Neural cell (in vitro differentiated cells): ENCODE measurements at regions not wholly inside any gene's neighbourhood (a gene's known extent, or its start where the extent isn't known, plus 50 kb on each side); places are given as distances from the start of the nearest gene placed in this dataset.

Source experiments
- H2AFZ ChIP-seq: fragments of 200-600, 300-800 bp; sonication (generic), shearing (Covaris generic); 2 replicates; pipeline ENCODE4 v1.6.0; 2014; ENCODE audit warnings: low read depth, mild to moderate bottlenecking, antibody characterized with exemption, low read length, moderate library complexity
- H3F3A ChIP-seq: fragments of 200-600 bp; shearing (Covaris generic); 2 replicates; pipeline ENCODE4 v1.6.1; 2016; ENCODE audit warnings: mild to moderate bottlenecking, moderate library complexity, mixed read lengths, antibody characterized with exemption, low read length; ENCODE audit not compliant: insufficient read depth, poor library complexity, severe bottlenecking
- H3K27ac ChIP-seq: fragments of 200-600, 300-800 bp; sonication (generic), shearing (Covaris generic); 2 replicates; pipeline ENCODE4 v1.5.1; 2014; ENCODE audit warnings: mild to moderate bottlenecking, low read length, moderate library complexity
- H3K27me3 ChIP-seq: fragments of 300-800, 200-600 bp; sonication (generic), shearing (Covaris generic); 2 replicates; pipeline ENCODE4 v1.6.0; 2014; ENCODE audit warnings: mild to moderate bottlenecking, low read depth, low read length, moderate library complexity; ENCODE audit not compliant: insufficient read depth
- H3K36me3 ChIP-seq: fragments of 300-800, 200-600 bp; sonication (generic), shearing (Covaris generic); 2 replicates; pipeline ENCODE4 v1.5.1; 2014; ENCODE audit warnings: mild to moderate bottlenecking, antibody characterized with exemption, low read length, moderate library complexity; ENCODE audit not compliant: insufficient read depth
- H3K4me2 ChIP-seq: fragments of 300-800, 200-600 bp; sonication (generic), shearing (Covaris generic); 2 replicates; pipeline ENCODE4 v1.6.0; 2014; ENCODE audit warnings: mild to moderate bottlenecking, low read length
- H3K4me3 ChIP-seq: fragments of 300-800, 200-600 bp; sonication (generic), shearing (Covaris generic); 2 replicates; pipeline ENCODE4 v1.5.1; 2014; ENCODE audit warnings: mild to moderate bottlenecking, low read length, moderate library complexity
- H3K79me2 ChIP-seq: fragments of 200-600 bp; shearing (Covaris generic); replicated peaks from 2 replicates; pipeline ENCODE4 v1.6.0; 2014; ENCODE audit warnings: mild to moderate bottlenecking, low read length, moderate library complexity; ENCODE audit not compliant: insufficient read depth
- H3K9ac ChIP-seq: fragments of 300-800, 200-600 bp; sonication (generic), shearing (Covaris generic); 2 replicates; pipeline ENCODE4 v1.6.1; 2016; ENCODE audit warnings: mild to moderate bottlenecking, low read length, mixed read lengths
- H3K9me2 ChIP-seq: fragments of 200-600 bp; shearing (Covaris generic); 2 replicates; pipeline ENCODE4 v1.6.1; 2016; ENCODE audit warnings: mild to moderate bottlenecking, low read length, mixed read lengths; ENCODE audit not compliant: insufficient read depth
- H3K9me3 ChIP-seq: fragments of 200-600, 300-800 bp; sonication (generic), shearing (Covaris generic); 2 replicates; pipeline ENCODE4 v1.6.1; 2016; ENCODE audit warnings: mild to moderate bottlenecking, mixed run types, low read length, moderate library complexity, mixed read lengths
- H4K20me1 ChIP-seq: fragments of 200-600 bp; shearing (Covaris generic); 2 replicates; pipeline ENCODE4 v1.6.1; 2016; ENCODE audit warnings: mild to moderate bottlenecking, mixed run types; ENCODE audit not compliant: insufficient read depth
- EP300 ChIP-seq: fragments of 450-650 bp; conservative IDR thresholded peaks from 2 replicates; pipeline ENCODE4 v1.6.1; 2014; ENCODE audit warnings: antibody characterized with exemption, mild to moderate bottlenecking, moderate library complexity; ENCODE audit not compliant: poor library complexity, severe bottlenecking
- EZH2 ChIP-seq: fragments of 200-600, 300-800 bp; shearing (Covaris generic), sonication (generic); IDR thresholded peaks from 2 replicates; pipeline ENCODE4 v1.6.1; 2014; ENCODE audit warnings: antibody characterized with exemption, low read length, borderline replicate concordance, mild to moderate bottlenecking; ENCODE audit not compliant: insufficient read depth, poor library complexity, severe bottlenecking
- MXI1 ChIP-seq: fragments of 450-650 bp; conservative IDR thresholded peaks from 2 replicates; pipeline ENCODE4 v1.6.1; 2014; ENCODE audit warnings: antibody characterized with exemption, mild to moderate bottlenecking; ENCODE audit not compliant: poor library complexity, severe bottlenecking
- POLR2AphosphoS5 ChIP-seq: IDR thresholded peaks from 2 replicates; pipeline ENCODE4 v1.6.1; 2012
- RAD21 ChIP-seq: fragments of 450-650 bp; conservative IDR thresholded peaks from 2 replicates; pipeline ENCODE4 v1.6.1; 2014; ENCODE audit warnings: antibody characterized with exemption, mild to moderate bottlenecking, moderate library complexity
- SMC3 ChIP-seq: fragments of 450-650 bp; conservative IDR thresholded peaks from 2 replicates; pipeline ENCODE4 v1.6.1; 2014; ENCODE audit warnings: antibody characterized with exemption, mild to moderate bottlenecking, moderate library complexity; ENCODE audit not compliant: poor library complexity
- TAF1 ChIP-seq: IDR thresholded peaks from 2 replicates; pipeline ENCODE4 v1.6.1; 2012; ENCODE audit warnings: low read depth
- TF ChIP-seq, protein P1 (sequence below): IDR thresholded peaks from 2 replicates; pipeline ENCODE4 v1.6.1; 2012; ENCODE audit warnings: borderline replicate concordance
- TF ChIP-seq, protein P2 (sequence below): fragments of 450-650 bp; IDR thresholded peaks from 2 replicates; pipeline ENCODE4 v1.5.1; 2014; ENCODE audit warnings: antibody characterized with exemption, mild to moderate bottlenecking, moderate library complexity; ENCODE audit not compliant: poor library complexity, severe bottlenecking

DNA sequence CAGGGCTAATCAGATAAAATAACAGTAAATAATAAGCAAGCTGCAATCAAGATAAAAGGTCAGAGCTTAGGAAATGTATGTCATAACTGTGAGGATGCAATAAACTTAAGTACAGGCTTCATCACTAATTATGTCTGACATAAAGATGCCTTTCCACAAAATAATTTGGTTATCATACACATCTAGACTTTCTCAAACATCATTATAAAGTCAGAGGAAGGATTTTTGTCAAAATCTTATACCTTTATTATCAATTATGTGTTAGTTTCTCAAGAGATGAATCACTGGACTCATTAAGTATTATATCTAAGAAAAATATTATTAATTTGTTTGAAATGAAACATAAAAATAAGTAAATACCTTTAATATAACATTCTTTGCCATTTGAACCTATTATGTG lies 695.4 kb upstream of the INTU start:
- no peaks in the 10 kb centered on the region for H3K9me2 ChIP-seq
- no peaks in the 10 kb centered on the region for H3K9me3 ChIP-seq
- no peak overlapping the region for H3K9ac ChIP-seq
- H3K4me3 ChIP-seq: no peak overlapping the region
- no peaks in the 10 kb centered on the region for H3F3A ChIP-seq
- no peak overlapping the region for H2AFZ ChIP-seq
- H3K79me2 ChIP-seq: no peaks in the 10 kb centered on the region
- no peak overlapping the region for H3K4me2 ChIP-seq
- no peaks in the 10 kb centered on the region for H4K20me1 ChIP-seq
- H3K27me3 ChIP-seq: no peaks in the 10 kb centered on the region
- no peaks in the 10 kb centered on the region for H3K36me3 ChIP-seq
- H3K27ac ChIP-seq: no peak overlapping the region
- TF ChIP-seq, protein P1, sequence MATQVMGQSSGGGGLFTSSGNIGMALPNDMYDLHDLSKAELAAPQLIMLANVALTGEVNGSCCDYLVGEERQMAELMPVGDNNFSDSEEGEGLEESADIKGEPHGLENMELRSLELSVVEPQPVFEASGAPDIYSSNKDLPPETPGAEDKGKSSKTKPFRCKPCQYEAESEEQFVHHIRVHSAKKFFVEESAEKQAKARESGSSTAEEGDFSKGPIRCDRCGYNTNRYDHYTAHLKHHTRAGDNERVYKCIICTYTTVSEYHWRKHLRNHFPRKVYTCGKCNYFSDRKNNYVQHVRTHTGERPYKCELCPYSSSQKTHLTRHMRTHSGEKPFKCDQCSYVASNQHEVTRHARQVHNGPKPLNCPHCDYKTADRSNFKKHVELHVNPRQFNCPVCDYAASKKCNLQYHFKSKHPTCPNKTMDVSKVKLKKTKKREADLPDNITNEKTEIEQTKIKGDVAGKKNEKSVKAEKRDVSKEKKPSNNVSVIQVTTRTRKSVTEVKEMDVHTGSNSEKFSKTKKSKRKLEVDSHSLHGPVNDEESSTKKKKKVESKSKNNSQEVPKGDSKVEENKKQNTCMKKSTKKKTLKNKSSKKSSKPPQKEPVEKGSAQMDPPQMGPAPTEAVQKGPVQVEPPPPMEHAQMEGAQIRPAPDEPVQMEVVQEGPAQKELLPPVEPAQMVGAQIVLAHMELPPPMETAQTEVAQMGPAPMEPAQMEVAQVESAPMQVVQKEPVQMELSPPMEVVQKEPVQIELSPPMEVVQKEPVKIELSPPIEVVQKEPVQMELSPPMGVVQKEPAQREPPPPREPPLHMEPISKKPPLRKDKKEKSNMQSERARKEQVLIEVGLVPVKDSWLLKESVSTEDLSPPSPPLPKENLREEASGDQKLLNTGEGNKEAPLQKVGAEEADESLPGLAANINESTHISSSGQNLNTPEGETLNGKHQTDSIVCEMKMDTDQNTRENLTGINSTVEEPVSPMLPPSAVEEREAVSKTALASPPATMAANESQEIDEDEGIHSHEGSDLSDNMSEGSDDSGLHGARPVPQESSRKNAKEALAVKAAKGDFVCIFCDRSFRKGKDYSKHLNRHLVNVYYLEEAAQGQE: no peak
- no peak for TF ChIP-seq RAD21
- TF ChIP-seq EP300: no peak
- no peak for TF ChIP-seq POLR2AphosphoS5
- no peak for TF ChIP-seq TAF1
- no peak for TF ChIP-seq SMC3
- TF ChIP-seq MXI1: no peak

DNA sequence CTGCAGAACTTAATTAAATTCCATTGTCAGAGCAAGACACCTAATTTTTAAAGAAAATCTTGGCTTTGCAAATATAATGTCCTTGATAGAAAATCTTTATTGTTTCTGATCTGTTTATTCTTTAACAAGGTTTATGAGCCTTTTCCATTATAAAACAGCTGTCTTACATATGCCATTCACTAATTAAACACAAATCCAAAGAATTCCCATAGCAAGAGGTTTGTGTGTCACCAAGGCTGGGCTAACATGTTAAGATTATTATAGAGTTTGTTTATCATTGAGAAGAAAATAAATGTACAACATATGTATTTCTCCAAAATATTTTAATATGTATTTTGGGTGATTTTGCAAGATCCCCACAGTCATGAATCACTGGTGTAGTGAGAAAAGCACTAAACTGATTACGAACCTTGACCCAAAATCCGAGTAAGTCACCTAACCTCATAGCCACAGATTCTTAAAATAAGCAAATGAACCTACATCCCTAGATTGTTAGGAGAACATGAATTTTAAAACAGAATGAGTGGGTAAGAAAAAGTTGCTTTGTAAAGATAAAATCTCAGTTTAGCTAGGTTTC lies 694.8 kb upstream of the INTU start:
- H3K4me2 ChIP-seq: no peak overlapping the region
- no peaks in the 10 kb centered on the region for H3K9me3 ChIP-seq
- H3K4me3 ChIP-seq: no peak overlapping the region
- no peaks in the 10 kb centered on the region for H3K36me3 ChIP-seq
- H3F3A ChIP-seq: no peaks in the 10 kb centered on the region
- H3K27ac ChIP-seq: no peak overlapping the region
- no peaks in the 10 kb centered on the region for H3K27me3 ChIP-seq
- H3K9me2 ChIP-seq: no peaks in the 10 kb centered on the region
- H3K9ac ChIP-seq: no peak overlapping the region
- no peaks in the 10 kb centered on the region for H3K79me2 ChIP-seq
- no peaks in the 10 kb centered on the region for H4K20me1 ChIP-seq
- H2AFZ ChIP-seq: no peak overlapping the region
- TF ChIP-seq MXI1: no peak
- TF ChIP-seq TAF1: no peak
- TF ChIP-seq, protein P2, sequence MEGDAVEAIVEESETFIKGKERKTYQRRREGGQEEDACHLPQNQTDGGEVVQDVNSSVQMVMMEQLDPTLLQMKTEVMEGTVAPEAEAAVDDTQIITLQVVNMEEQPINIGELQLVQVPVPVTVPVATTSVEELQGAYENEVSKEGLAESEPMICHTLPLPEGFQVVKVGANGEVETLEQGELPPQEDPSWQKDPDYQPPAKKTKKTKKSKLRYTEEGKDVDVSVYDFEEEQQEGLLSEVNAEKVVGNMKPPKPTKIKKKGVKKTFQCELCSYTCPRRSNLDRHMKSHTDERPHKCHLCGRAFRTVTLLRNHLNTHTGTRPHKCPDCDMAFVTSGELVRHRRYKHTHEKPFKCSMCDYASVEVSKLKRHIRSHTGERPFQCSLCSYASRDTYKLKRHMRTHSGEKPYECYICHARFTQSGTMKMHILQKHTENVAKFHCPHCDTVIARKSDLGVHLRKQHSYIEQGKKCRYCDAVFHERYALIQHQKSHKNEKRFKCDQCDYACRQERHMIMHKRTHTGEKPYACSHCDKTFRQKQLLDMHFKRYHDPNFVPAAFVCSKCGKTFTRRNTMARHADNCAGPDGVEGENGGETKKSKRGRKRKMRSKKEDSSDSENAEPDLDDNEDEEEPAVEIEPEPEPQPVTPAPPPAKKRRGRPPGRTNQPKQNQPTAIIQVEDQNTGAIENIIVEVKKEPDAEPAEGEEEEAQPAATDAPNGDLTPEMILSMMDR: no peak
- TF ChIP-seq EP300: no peak
- TF ChIP-seq SMC3: no peak
- TF ChIP-seq, protein P1: no peak
- TF ChIP-seq RAD21: no peak
- TF ChIP-seq EZH2: no peak
- no peak for TF ChIP-seq POLR2AphosphoS5
